Suprapubic skin (tissue), 4 donors: ENCODE measurements at regions not wholly inside any gene's neighbourhood (a gene's known extent, or its start where the extent isn't known, plus 50 kb on each side); places are given as distances from the start of the nearest gene placed in this dataset.

ENCODE experiments used
- CTCF ChIP-seq, 2 donors: fragments of 200-600 bp in 1 of 2; fragments of 450-650 bp in 1 of 2; sonication (generic) in 1 of 2; IDR thresholded peaks; one replicate each; pipeline ENCODE4 v1.5.1; 2016 to 2019; ENCODE audit warnings: antibody characterized with exemption in 2 of 2, mild to moderate bottlenecking in 1 of 2, moderate library complexity in 1 of 2
- POLR2A ChIP-seq, 2 donors: fragments of 450-650 bp; IDR thresholded peaks; one replicate each; pipeline ENCODE4 v1.6.1; 2017; ENCODE audit warnings: antibody characterized with exemption in 2 of 2, mild to moderate bottlenecking in 2 of 2, moderate library complexity in 2 of 2
- POLR2AphosphoS5 ChIP-seq, 3 donors: sonication (generic); formaldehyde crosslinking; IDR thresholded peaks; one replicate each; pipeline ENCODE4 v1.6.1; 2017; ENCODE audit warnings: antibody characterized with exemption in 3 of 3

GRCh38 chr3:14266361-14266760 lies 87.7 kb downstream of the LSM3 start:
- TF ChIP-seq CTCF (IDR thresholded peaks at IDR 0.05) (no peak), POLR2A (IDR thresholded peaks at IDR 0.05) (no peak), POLR2AphosphoS5 (IDR thresholded peaks at IDR 0.05) (no peak)
